ENCODE measurements at regions not wholly inside any gene's neighbourhood (a gene's known extent, or its start where the extent isn't known, plus 50 kb on each side); places are given as distances from the start of the nearest gene placed in this dataset.

DNA sequence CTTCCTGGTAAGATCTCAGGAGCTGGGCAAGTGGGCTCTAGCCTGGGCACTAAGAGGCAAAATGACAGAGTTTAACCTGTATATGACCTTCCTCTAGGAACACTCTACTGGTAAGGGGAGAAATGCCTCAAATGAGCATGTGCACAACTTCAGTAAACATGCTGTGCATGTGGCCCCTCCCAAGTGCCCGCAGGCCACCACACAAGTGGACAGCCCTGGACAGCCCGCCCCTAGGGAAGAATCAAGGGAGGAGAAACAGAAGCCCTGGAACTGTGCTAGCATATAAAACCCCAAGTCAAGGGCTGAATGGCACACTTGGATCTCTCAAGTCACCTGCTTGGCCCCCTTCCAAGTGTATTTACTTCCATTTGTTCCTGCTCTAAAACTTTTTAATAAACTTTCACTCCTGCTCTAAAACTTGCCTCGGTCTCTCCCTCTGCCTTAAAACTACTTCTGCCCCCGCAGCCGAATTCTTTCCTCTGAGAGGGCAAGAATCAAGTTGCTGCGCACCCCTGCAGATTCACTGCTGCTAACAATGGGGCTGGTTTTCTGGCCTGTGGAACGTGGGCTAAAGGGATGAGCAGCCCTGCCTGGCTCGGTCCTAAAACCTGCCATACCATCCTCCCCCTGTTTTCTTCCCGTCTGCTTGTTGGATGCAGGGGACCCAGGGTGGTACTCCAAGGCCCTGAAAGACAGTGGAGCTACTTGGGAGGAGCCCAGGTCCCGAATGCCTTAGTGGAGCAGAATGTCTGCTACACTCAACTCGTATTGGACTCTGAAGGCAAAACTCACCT, 93.5 kb downstream of the IER5 start:
- no peak overlapping the region for H2BK15ac ChIP-seq (ENCODE audit: low read depth, low read length)
- intact Hi-C loops (cut with micrococcal nuclease) (no loop called here), in situ Hi-C loops (cut with MboI; ENCODE audit: low sequenced_read_pairs) (no loop called here), dilution Hi-C loops (cut with HindIII; ENCODE audit: low sequenced_read_pairs, unreplicated experiment) (no loop called here)
- no peak overlapping the region for H3K56ac ChIP-seq (ENCODE audit: extremely low read depth, insufficient read depth, low read length)
- H2AK5ac ChIP-seq (ENCODE audit: low read depth, low read length): no peak overlapping the region
- H4K20me1 ChIP-seq (ENCODE audit: insufficient read depth, low read length): no peaks in the 10 kb centered on the region
- WGBS, 2 experiments (ENCODE audit: extremely low coverage in 2 of 2, insufficient read length in 1 of 2): 79% methylated on average over 7 of the region's 11 CpGs; no CpG with 5 or more reads in 1 of the 2 experiments
- no peak overlapping the region for H4K8ac ChIP-seq (ENCODE audit: low read depth in 2 of 2, low read length in 2 of 2)
- no TSS peak for BruUV-seq (replicated peaks)
- no peaks in the 10 kb centered on the region for H3K4me1 ChIP-seq (ENCODE audit: control insufficient read depth, insufficient read depth, low read length)
- ATAC-seq (ENCODE audit: low read depth) (no peak), DNase-seq (no peak)
- no peaks in the 10 kb centered on the region for H3K9me3 ChIP-seq (ENCODE audit: control insufficient read depth, insufficient read depth, low read length)
- H3K4ac ChIP-seq (ENCODE audit: low read depth, low read length): no peak overlapping the region
- POLR2A ChIA-PET (ENCODE audit: unreplicated experiment): no interaction called here
- H2AFZ ChIP-seq (replicated peaks; ENCODE audit: low read length, poor library complexity): no peak overlapping the region
- no peak overlapping the region for H3K27ac ChIP-seq (ENCODE audit: insufficient read depth, low read length)
- peaks cover 32% of the 10 kb centered on the region for H3K27me3 ChIP-seq (ENCODE audit: control insufficient read depth, insufficient read depth, low read length)
- no peak overlapping the region for H4K91ac ChIP-seq (ENCODE audit: insufficient read depth, low read depth, low read length)
- no peak overlapping the region for H3K4me2 ChIP-seq (ENCODE audit: low read depth, low read length)
- H2BK20ac ChIP-seq (ENCODE audit: low read depth, low read length): no peak overlapping the region
- no peaks in the 10 kb centered on the region for H3K36me3 ChIP-seq (ENCODE audit: control insufficient read depth, insufficient read depth, low read length)
- H3K18ac ChIP-seq (ENCODE audit: low read depth, low read length): no peak overlapping the region
- H2AK9ac ChIP-seq (replicated peaks; ENCODE audit: low read depth, low read length, poor library complexity): no peak overlapping the region
- TF ChIP-seq, protein P1, sequence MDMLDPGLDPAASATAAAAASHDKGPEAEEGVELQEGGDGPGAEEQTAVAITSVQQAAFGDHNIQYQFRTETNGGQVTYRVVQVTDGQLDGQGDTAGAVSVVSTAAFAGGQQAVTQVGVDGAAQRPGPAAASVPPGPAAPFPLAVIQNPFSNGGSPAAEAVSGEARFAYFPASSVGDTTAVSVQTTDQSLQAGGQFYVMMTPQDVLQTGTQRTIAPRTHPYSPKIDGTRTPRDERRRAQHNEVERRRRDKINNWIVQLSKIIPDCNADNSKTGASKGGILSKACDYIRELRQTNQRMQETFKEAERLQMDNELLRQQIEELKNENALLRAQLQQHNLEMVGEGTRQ (IDR thresholded peaks at IDR 0.05; ENCODE audit: low read depth, low read length): no peak
- TF ChIP-seq RAD21 (IDR thresholded peaks at IDR 0.05; ENCODE audit: low read length) (no peak), MAZ (IDR thresholded peaks at IDR 0.05; ENCODE audit: borderline replicate concordance, low read depth, low read length) (no peak), POLR2A (IDR thresholded peaks at IDR 0.05; ENCODE audit: low read depth, low read length) (no peak), SMC3 (IDR thresholded peaks at IDR 0.05; ENCODE audit: low read depth, low read length) (no peak), BHLHE40 (IDR thresholded peaks at IDR 0.05; ENCODE audit: low read depth, low read length) (no peak), MXI1 (IDR thresholded peaks at IDR 0.05; ENCODE audit: borderline replicate concordance, low read depth, low read length) (no peak), MAFK (IDR thresholded peaks at IDR 0.05; ENCODE audit: low read depth, low read length) (no peak), NFE2L2 (IDR thresholded peaks at IDR 0.05; ENCODE audit: low read depth, low read length) (no peak), CHD1 (IDR thresholded peaks at IDR 0.05; ENCODE audit: low read depth, low read length) (no peak), RCOR1 (IDR thresholded peaks at IDR 0.05; ENCODE audit: insufficient replicate concordance, low read length) (no peak), CEBPB (IDR thresholded peaks at IDR 0.05; ENCODE audit: low read depth, low read length) (no peak), FOS (IDR thresholded peaks at IDR 0.05; ENCODE audit: low read depth, low read length) (no peak), RFX5 (IDR thresholded peaks at IDR 0.05; ENCODE audit: low read depth, low read length) (no peak)
- TF ChIP-seq, protein P2, sequence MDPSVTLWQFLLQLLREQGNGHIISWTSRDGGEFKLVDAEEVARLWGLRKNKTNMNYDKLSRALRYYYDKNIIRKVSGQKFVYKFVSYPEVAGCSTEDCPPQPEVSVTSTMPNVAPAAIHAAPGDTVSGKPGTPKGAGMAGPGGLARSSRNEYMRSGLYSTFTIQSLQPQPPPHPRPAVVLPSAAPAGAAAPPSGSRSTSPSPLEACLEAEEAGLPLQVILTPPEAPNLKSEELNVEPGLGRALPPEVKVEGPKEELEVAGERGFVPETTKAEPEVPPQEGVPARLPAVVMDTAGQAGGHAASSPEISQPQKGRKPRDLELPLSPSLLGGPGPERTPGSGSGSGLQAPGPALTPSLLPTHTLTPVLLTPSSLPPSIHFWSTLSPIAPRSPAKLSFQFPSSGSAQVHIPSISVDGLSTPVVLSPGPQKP (IDR thresholded peaks at IDR 0.05; ENCODE audit: borderline replicate concordance, low read depth, low read length): no peak
- TF ChIP-seq, protein P3, sequence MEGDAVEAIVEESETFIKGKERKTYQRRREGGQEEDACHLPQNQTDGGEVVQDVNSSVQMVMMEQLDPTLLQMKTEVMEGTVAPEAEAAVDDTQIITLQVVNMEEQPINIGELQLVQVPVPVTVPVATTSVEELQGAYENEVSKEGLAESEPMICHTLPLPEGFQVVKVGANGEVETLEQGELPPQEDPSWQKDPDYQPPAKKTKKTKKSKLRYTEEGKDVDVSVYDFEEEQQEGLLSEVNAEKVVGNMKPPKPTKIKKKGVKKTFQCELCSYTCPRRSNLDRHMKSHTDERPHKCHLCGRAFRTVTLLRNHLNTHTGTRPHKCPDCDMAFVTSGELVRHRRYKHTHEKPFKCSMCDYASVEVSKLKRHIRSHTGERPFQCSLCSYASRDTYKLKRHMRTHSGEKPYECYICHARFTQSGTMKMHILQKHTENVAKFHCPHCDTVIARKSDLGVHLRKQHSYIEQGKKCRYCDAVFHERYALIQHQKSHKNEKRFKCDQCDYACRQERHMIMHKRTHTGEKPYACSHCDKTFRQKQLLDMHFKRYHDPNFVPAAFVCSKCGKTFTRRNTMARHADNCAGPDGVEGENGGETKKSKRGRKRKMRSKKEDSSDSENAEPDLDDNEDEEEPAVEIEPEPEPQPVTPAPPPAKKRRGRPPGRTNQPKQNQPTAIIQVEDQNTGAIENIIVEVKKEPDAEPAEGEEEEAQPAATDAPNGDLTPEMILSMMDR (conservative IDR thresholded peaks at IDR 0.05; ENCODE audit: low read depth, low read length): no peak
- H3K9ac ChIP-seq (ENCODE audit: low read depth, low read length): no peak overlapping the region
- no peak overlapping the region for H2BK5ac ChIP-seq (ENCODE audit: low read depth, low read length, poor library complexity, severe bottlenecking)
- no peak overlapping the region for H2BK120ac ChIP-seq (ENCODE audit: low read depth, low read length)
- no peaks in the 10 kb centered on the region; the same call in 1 of the 2 replicates for H3K9me1 ChIP-seq (ENCODE audit: insufficient read depth, low read length)
- H3K23ac ChIP-seq (ENCODE audit: low read depth, low read length): no peak overlapping the region
- H3K79me1 ChIP-seq (ENCODE audit: low read depth in 1 of 2, low read length in 2 of 2): no peaks in the 10 kb centered on the region
- no peak overlapping the region for H3K4me3 ChIP-seq (ENCODE audit: insufficient read depth, low read depth, low read length)
- no peak overlapping the region for H4K5ac ChIP-seq (ENCODE audit: low read depth, low read length)
- CTCF ChIA-PET: no interaction called here
- no peak overlapping the region for H3K14ac ChIP-seq (replicated peaks; ENCODE audit: low read depth, low read length)

Data from IMR-90 (cell line).